ENCODE measurements at regions not wholly inside any gene's neighbourhood (a gene's known extent, or its start where the extent isn't known, plus 50 kb on each side); places are given as distances from the start of the nearest gene placed in this dataset.
A peak's percentile ranks its signal among the peaks of the same experiment; 100 is the strongest.

- H3K9me3 ChIP-seq (ENCODE audit: control insufficient read depth, insufficient read depth, low read depth, low read length): peaks cover 13% of the 10 kb centered on the region
- POLR2A ChIA-PET: no interaction called here
- CTCF ChIA-PET: no interaction called here
- no peak overlapping the region for H3K27ac ChIP-seq (ENCODE audit: extremely low read depth, low read depth, low read length)
- peaks cover 17% of the 10 kb centered on the region for H3K4me1 ChIP-seq (ENCODE audit: control insufficient read depth, insufficient read depth, low read length)
- H3K36me3 ChIP-seq (ENCODE audit: control insufficient read depth in 2 of 2, insufficient read depth in 1 of 2, low read length in 2 of 2): no peaks in the 10 kb centered on the region
- H3K4me3 ChIP-seq (ENCODE audit: low read depth, low read length): no peak overlapping the region
- TF ChIP-seq ZNF677 (tag by site-specific recombination; IDR thresholded peaks at IDR 0.05) (no peak), ZNF184 (tag by site-specific recombination; IDR thresholded peaks at IDR 0.05) (no peak), ZNF157 (tag by site-specific recombination; IDR thresholded peaks at IDR 0.05) (no peak), HIC1 (tag by site-specific recombination; IDR thresholded peaks at IDR 0.05) (no peak), ZNF664 (tag by site-specific recombination; IDR thresholded peaks at IDR 0.05) (no peak), ZFP41 (tag by site-specific recombination; IDR thresholded peaks at IDR 0.05; ENCODE audit: borderline replicate concordance) (no peak), ZNF221 (tag by site-specific recombination; IDR thresholded peaks at IDR 0.05; ENCODE audit: borderline replicate concordance) (no peak), ZNF274 (IDR thresholded peaks at IDR 0.05; ENCODE audit: low read length) (no peak), ZNF274 (tag by site-specific recombination; IDR thresholded peaks at IDR 0.05; ENCODE audit: borderline replicate concordance) (no peak)
- TF ChIP-seq, protein P1, sequence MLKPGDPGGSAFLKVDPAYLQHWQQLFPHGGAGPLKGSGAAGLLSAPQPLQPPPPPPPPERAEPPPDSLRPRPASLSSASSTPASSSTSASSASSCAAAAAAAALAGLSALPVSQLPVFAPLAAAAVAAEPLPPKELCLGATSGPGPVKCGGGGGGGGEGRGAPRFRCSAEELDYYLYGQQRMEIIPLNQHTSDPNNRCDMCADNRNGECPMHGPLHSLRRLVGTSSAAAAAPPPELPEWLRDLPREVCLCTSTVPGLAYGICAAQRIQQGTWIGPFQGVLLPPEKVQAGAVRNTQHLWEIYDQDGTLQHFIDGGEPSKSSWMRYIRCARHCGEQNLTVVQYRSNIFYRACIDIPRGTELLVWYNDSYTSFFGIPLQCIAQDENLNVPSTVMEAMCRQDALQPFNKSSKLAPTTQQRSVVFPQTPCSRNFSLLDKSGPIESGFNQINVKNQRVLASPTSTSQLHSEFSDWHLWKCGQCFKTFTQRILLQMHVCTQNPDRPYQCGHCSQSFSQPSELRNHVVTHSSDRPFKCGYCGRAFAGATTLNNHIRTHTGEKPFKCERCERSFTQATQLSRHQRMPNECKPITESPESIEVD (tag by site-specific recombination; IDR thresholded peaks at IDR 0.05): no peak
Observed at GRCh38 chr19:28171983-28172382, 1041.0 kb downstream of the UQCRFS1 start.

GRCh38 chr19:28170066-28170465, 1042.9 kb downstream of the UQCRFS1 start:
- no peaks in the 10 kb centered on the region; the same call in 1 of the 2 replicates for H3K9me3 ChIP-seq (ENCODE audit: control insufficient read depth, insufficient read depth, low read depth, low read length)
- peak; percentile 31; the same call in 1 of the 2 replicates for TF ChIP-seq WT1 (tag by site-specific recombination; IDR thresholded peaks at IDR 0.05)
- TF ChIP-seq ZNF223 (tag by site-specific recombination; IDR thresholded peaks at IDR 0.05): no peak
- TF ChIP-seq, protein P2, sequence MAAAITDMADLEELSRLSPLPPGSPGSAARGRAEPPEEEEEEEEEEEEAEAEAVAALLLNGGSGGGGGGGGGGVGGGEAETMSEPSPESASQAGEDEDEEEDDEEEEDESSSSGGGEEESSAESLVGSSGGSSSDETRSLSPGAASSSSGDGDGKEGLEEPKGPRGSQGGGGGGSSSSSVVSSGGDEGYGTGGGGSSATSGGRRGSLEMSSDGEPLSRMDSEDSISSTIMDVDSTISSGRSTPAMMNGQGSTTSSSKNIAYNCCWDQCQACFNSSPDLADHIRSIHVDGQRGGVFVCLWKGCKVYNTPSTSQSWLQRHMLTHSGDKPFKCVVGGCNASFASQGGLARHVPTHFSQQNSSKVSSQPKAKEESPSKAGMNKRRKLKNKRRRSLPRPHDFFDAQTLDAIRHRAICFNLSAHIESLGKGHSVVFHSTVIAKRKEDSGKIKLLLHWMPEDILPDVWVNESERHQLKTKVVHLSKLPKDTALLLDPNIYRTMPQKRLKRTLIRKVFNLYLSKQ (tag by site-specific recombination; IDR thresholded peaks at IDR 0.05; ENCODE audit: borderline replicate concordance): no peak
- H3K4me3 ChIP-seq (ENCODE audit: low read depth, low read length): no peak overlapping the region
- ChIA-PET POLR2A (no interaction called here), CTCF (interaction anchor here (0.6 to 1.0 kb wide), 2 partner anchors 22 to 170 kb away, joined by 3 read pairs; no protein-coding TSS in a partner anchor)
- no peaks in the 10 kb centered on the region for H3K36me3 ChIP-seq (ENCODE audit: control insufficient read depth in 2 of 2, insufficient read depth in 1 of 2, low read length in 2 of 2)
- H3K27ac ChIP-seq (ENCODE audit: extremely low read depth, low read depth, low read length): no peak overlapping the region
- peaks cover 19% of the 10 kb centered on the region for H3K4me1 ChIP-seq (ENCODE audit: control insufficient read depth, insufficient read depth, low read length)

DNA sequence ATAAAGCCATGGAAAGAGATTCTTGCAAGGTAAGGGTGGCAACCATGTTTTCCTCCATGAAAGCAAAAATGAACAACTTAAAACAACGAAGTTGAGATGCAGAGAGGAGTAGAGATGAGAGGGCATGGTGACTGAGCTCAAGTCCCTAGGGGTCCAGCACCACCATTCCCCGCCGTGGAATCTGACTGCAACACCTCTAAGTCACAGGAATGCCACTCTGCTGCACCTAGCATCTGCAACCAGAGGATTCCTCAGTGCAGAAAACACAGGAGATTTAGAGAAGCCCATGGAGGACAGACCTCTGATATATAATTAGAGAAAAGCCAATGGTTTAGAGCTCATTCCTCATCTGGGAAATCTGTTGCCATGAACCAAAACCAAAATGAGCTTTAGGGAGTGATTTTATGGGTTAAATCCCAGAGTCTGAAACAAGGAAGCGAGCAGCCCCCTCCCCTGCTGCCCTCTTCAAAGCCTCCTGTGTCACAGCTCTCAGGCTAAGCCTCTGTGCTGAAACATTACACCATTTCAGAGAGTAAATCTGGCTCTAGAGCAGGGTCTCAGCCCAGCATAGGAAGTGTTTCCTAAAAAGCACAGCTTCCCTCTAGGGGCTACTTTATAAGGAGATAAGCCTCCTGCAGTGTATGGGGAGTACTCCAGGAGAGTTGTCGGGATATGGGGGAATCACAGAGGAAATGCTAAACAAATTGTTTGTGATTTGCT, 1043.6 kb downstream of the UQCRFS1 start:
- H3K4me3 ChIP-seq (ENCODE audit: low read depth, low read length): no peak overlapping the region
- ChIA-PET POLR2A (no interaction called here), CTCF (interaction anchor here (1.0 to 1.1 kb wide), 2 partner anchors 21 to 155 kb away, joined by 3 read pairs; no protein-coding TSS in a partner anchor)
- no peaks in the 10 kb centered on the region; the same call in 1 of the 2 replicates for H3K9me3 ChIP-seq (ENCODE audit: control insufficient read depth, insufficient read depth, low read depth, low read length)
- peaks cover 24% of the 10 kb centered on the region for H3K4me1 ChIP-seq (ENCODE audit: control insufficient read depth, insufficient read depth, low read length)
- H3K27ac ChIP-seq (ENCODE audit: extremely low read depth, low read depth, low read length): no peak overlapping the region
- no peaks in the 10 kb centered on the region for H3K36me3 ChIP-seq (ENCODE audit: control insufficient read depth in 2 of 2, insufficient read depth in 1 of 2, low read length in 2 of 2)
- TF ChIP-seq GFI1B (tag by site-specific recombination; IDR thresholded peaks at IDR 0.05) (peak; percentile 53), GLI2 (tag by site-specific recombination; IDR thresholded peaks at IDR 0.05; ENCODE audit: borderline replicate concordance, low read depth) (no peak), ZNF404 (tag by site-specific recombination; IDR thresholded peaks at IDR 0.05) (no peak), FEZF1 (tag by site-specific recombination; IDR thresholded peaks at IDR 0.05) (peak; percentile 43; the same call in 1 of the 2 replicates), BCL6B (tag by site-specific recombination; IDR thresholded peaks at IDR 0.05) (0 out of 2 replicates have a peak, but pooled peaks have one; percentile 26), ZNF610 (tag by site-specific recombination; IDR thresholded peaks at IDR 0.05; ENCODE audit: borderline replicate concordance) (no peak), YY1 (tag by site-specific recombination; IDR thresholded peaks at IDR 0.05) (no peak), ZNF394 (tag by site-specific recombination; IDR thresholded peaks at IDR 0.05; ENCODE audit: borderline replicate concordance) (no peak)
- TF ChIP-seq, protein P3, sequence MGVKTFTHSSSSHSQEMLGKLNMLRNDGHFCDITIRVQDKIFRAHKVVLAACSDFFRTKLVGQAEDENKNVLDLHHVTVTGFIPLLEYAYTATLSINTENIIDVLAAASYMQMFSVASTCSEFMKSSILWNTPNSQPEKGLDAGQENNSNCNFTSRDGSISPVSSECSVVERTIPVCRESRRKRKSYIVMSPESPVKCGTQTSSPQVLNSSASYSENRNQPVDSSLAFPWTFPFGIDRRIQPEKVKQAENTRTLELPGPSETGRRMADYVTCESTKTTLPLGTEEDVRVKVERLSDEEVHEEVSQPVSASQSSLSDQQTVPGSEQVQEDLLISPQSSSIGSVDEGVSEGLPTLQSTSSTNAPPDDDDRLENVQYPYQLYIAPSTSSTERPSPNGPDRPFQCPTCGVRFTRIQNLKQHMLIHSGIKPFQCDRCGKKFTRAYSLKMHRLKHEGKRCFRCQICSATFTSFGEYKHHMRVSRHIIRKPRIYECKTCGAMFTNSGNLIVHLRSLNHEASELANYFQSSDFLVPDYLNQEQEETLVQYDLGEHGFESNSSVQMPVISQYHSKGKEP (tag by site-specific recombination; IDR thresholded peaks at IDR 0.05): no peak
